SIG-M5 treated with dmso at 0.1 percent for 504 hours (cell line): ENCODE measurements at regions not wholly inside any gene's neighbourhood (a gene's known extent, or its start where the extent isn't known, plus 50 kb on each side); places are given as distances from the start of the nearest gene placed in this dataset.
"Not testable (repeated sequence)": the region's sequence is repeated elsewhere in the genome, so short reads cannot be mapped to it uniquely, and the experiment has no call there.

Source experiments
- DNase-seq: peaks from one replicate; lab custom pipeline; 2025; ENCODE audit not compliant: unreplicated experiment; lab: John Stamatoyannopoulos, UW

DNA sequence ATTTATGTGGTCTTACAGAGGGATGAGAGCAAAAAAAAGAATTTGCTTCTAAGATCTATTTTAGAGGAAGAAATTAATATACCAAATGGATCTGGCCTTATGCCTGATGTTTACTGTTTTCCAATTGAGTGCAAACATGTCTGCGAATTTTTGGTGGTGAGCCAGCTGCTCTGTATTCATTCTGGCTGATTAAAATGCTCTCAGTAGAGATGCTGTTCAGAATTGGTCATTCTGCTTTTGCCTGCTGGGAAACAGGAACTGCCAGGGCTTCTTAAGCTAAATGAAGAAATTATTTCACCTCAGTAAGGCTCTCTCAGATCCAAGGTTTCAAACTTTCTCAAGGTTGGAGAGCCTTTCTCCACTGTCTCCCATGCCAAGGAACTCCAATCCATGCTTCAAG lies 132.0 kb upstream of the SV2C start:
- no peak for DNase-seq

DNA sequence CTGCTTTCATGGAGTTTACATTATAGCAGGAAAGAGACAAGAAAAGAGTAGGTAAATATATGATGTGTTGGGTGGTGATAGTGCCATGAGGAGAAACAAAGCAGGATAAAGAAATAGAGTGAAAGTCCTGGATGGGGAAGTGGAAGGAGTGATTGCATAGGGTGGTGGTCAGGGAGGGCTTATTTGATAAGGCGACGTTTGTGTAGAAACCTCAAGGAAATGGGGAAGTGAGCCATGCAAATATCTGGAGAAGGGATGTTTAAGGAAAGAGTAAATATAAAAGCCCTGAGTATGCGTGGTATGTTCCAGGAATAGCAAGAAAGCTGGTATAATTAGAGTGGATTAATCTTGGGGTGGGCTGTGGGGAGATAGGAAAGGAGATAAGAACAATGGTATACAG lies 134.7 kb upstream of the SV2C start:
- peak; percentile 86 for DNase-seq

DNA sequence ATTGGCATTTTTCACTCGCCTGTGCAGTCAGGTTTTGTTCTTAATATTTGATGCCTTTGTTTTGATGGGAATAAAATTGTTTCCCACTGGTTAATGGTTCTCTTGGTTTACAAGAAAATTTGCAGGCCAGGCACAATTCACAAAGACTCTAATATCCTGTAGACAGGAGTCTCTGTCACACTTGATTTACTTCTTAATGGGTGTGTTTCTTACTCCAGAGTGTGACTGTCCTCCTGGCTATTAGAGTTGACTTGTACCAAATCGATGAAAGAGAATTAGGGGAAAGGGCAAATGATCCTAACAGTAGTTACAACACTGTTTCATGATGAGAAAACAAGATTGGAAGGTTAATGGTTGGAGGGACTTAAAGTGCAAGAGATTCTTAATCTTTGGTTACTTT lies 142.8 kb upstream of the SV2C start:
- DNase-seq, result no peak

DNA sequence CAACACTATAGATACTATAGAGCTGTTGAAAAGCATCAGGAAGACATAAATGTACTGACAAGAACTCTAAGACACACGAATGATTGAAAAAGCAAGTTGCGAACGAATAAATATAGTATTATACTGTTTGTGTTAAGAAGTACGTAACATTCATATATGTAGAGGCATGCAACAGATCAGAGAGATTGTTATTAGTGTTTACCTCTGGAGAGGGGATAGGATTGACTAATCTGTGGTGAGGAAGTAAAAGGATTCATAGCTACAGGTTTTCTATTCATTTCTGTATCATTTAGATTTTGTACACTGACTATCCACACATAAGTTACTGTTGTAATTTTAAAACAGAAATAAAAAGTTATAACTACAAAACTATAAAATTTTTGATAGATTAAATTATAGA lies 147.6 kb upstream of the SV2C start:
- DNase-seq, result no peak

DNA sequence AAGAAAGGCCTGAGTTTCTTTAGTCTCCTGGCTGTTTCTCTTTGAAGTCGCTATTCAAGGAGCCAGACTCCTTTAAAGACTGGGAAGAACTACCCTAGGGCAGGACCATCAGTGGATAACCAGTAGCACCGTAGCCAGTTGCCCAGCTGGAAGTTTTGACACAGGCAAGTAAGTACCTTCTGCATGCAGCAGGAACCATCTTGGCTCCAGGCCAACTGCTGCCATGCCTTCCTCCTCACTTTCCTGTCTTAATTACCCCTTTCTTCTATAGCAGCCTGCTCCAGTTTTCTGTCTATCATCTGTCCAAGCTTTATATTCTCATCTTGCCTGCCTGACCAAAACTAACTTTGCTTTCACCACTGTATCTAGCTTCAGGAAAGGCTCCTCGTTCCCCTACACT lies 149.7 kb upstream of the SV2C start:
- DNase-seq, result no peak

DNA sequence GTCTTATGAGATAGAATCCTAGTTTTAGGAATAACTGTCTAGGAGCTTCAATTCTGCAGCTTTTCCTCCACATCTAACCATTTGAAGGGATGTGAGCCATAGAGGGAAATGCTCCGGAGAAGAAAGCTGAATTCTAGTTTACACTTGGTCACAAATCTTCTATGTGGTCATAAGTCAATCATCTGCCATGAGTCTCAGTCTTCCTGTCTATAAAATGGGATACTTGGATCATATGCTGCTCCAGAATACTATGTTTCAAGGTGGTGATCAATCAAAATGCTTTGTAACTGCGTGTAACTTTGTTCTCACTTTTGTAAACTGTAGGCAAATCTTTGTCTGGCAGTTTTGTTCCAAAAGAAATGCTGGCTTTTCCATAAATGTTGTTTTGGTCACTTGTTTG lies 152.0 kb upstream of the SV2C start:
- DNase-seq, result no peak

DNA sequence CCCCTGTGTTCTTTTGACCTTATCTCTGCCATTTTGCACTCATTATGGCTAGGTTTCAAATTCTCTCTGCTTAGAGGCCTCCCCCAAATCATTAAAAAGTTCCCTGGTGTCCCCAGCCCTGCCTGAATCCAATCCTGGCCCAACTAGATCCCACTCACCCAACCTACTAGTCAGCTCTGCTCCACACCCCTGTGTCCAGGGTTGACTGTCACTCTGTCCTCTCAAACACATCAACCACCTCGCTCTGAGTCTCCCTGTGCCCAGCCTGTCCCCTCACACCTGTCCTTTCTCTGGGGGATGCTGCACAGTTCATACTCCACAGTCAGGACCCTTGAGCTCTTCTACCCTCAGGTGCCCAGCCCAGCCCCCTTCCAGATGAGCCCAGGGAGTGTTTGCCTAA lies 154.2 kb upstream of the SV2C start:
- no peak for DNase-seq

DNA sequence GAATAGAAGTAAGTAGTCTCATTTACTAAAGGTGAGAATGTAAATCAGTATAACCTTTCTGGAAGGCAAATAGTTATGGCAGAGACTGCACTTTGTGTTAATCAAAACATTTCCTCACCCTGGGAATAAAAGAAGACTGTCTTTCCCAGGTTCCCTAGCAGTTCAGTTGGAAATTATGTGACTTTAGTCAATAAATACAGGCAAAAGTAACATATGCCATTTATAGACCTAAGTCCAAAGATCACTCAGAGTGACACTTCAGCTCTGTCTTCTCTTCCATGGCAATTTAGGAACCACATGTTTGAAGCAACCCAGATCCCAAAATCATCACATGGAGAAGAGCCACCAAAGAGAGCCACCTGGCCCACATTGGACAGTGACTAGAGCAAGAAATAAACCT lies 160.7 kb upstream of the SV2C start:
- no peak for DNase-seq

DNA sequence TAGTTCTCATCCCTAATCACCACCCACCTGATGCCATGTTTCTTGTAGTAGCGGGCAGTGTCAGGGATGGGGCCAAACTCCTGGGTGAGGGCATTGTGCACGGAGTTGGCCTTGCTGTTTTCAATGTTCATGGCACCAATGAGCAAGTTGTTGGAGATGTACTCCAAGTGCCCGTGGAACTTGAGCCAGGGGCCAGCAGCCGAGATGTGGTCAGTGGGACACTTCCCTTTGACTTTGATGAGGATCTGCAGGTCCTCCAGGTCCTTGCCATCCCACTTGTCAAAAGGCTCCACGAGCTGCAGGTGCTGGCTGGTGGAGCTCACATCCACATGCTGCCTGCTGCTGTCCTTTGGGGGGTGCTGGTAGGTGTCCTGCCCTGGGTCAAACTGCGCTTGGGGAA lies 162.2 kb upstream of the SV2C start:
- DNase-seq, result no peak

DNA sequence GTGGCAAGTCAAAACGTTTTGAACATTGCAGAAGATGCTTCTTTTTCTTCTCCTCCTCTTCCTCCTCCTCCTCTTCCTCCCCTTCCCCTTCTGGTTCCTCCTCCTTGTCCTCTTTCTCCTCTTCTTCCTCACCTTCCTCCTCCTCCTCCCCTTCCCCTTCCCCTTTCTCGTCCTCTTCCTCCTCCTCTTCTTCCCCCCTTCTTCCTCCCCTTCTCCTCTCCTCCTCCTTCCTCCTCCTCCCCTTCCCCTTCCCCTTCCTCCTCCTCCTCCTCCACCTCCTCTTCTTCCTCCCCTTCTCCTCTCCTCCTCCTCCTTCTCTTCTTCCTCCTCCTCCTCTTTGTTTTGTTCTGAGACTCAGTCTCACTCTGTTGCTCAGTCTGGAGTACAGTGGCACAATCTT lies 167.0 kb upstream of the SV2C start:
- DNase-seq, result no peak

DNA sequence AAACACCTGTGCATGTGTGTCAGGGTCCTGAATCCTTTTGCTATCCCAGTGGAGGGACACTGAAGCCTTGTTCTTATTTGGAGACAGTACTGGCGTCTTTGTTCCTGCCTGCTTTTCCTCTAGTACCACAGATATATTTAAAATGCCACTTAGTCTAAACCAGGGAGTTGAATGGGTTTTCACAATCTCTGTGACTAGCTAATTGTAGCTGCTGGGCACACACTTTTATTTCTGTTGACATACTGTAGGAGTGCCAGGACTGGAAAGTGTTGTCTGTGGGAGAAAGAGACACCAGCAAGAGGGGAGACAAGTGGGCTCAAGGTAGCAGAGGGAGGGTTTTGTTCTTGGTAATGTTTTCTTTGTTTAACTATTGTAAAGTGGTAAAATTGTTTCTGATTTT lies 174.0 kb upstream of the SV2C start:
- DNase-seq, result no peak

DNA sequence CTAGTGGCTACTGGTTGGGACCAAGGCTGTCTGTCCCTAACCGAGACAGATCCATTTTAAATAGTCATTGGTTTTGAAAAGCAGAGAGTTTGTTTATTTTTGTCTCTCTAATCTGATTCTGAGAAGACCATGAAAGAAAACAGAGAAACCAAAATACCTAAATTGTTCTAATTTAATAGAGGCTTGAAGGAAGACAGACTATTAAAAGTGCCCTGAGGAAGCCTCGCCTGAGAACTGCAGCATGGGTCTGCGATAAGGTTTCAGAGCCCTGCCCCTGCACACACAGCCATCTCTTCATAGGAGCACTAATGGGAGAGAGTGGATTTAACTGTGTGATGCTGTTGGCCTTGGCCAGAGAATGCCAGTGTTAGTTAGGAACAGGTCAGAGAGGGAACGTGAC lies 175.5 kb upstream of the SV2C start:
- no peak for DNase-seq

DNA sequence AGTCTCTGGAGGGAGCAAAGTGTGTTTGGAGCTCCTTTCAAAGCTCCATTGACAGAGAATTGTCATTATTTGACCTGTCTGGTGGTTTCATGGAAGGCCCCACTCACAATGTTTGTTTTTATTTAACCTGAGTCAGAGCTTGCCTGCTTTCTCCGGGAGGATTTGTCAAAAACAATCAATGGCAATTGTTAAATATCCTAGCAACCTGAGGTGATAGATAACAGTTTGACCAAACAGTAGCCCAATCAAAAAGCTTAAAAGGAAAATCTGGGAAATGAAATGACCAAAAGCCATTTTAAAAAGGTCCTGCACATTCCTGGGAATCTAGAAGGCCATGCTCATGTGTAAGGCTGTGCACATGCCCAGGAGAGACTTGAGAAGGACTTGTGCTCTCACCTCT lies 177.2 kb upstream of the POC5 start:
- DNase-seq, result no peak

DNA sequence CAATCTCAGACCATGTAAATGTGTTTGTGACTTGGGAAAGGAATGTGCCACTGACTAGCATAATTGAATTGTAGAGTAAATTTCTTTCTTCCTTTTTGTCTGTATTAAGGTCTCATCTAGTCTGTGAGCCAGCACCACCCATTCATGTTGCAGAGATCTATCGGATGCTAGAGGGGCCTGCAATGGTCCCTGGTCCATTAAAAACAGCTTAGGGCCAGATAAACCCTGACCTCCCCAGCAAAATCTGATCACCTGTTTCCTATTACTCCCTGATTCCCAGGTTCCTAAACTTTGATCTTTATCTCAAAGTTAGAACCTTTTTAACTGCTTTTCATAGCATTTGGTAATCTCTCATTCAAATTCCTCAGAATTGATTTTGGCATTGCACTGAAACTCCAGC lies 174.5 kb upstream of the POC5 start:
- DNase-seq, result no peak

DNA sequence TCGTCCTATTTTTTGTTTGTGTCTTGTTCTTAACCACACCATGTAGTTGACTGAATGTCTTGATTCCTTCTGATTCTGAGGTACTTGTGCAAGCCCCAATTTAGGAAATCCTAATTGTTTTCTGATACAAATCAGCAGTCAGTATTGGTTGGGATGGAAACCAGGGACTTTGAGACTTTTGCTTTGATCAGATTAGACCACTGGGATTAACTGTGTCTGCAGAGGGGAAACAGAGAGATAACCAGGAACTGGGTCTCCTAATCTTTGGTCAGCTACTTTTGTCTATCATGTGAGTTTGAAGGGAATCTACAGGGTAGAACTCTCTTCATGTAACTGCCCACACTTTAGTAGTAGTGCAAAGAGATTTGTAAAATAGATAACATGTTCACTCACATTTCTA lies 173.8 kb upstream of the POC5 start:
- no peak for DNase-seq

DNA sequence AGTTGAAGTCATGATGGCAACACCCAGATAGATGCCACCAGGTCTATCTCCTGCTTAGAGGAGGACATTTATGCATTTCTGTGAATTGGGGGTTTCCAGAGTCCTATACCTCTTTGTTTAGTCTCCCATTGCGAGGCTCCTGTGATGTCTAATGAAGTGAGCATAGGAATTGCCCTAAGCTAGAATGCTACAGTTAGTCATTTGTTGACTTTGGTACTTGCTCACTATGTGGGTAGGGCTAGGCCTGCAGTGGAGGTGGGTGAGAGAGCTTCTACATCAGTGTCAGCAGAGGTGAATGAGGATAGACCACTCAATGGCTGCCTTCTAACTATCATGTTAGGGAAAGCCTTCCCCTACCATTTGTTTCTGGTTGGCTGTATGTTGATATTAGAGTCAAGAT lies 173.3 kb upstream of the POC5 start:
- DNase-seq, result no peak

DNA sequence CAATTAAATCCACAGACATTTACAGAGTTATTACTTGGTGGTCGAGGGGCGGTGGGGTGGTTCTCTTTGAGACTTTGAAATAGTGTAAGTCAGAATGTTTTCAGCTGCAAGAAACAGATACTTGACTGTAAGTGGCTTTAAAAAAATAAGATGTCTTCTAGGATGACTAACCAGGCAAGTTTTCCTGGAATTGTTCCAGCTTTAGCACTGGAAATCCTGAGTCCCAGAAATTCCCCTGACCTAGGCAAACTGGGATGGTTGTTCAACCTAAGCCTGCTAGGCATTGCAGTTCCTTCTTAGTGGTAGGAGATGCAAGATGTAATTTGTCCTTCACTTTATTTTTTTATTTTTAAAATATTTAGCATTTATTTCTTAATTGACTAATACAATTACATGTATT lies 169.5 kb upstream of the POC5 start:
- no peak for DNase-seq

DNA sequence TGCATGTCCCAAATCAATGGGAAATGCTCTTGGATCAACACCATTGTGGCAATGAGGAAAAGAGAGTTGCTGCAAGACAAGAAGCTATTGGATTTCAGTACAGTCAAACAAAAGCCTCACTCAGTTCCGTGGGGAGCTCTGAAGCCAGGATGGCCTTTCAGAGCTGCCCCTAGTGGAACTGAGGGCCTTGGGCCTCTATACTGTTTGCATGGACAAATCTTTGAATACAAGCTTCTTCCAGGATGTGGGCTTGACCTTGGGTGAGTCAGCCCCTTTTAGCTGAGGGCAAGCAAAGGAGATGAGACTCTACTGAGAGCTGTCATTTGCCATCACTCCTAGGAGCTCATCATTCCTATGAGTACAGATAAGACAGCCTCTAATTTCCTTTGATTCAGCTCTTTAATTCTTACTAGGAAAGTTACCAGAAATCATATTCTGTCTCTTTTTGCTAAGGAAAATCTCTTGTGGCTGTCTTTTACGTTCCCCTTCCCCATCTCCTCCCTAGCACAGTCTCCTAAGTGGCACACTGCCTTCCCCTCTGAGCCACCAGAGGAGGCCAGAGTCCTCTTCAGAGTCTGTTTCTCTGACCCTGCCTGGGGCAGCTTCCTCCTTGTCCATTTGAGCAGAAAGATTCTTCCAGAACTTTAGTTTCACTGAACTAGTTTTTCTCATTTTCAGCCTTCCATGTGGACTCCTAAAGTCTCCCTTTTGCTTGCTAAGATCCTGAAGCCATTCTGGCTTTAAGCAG lies 168.8 kb upstream of the POC5 start:
- no peak for DNase-seq

DNA sequence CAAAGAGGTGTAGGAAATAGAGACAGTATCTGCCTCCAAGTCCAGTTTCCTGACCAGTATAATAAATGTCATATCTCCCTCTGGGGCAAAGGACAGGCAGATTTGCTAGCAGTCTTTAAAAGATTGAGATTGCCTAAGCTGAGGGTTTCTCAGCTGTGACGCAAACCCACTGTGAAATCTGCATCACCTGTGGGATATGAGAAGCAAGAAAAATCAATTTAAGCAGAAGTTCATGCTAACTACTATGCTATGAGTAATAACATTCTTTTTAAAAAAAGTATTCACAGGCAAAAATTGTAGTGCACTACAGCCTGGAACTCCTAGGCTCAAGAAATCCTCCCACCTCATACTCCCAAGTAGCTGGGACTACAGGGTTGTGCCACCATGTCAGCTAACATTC lies 168.1 kb upstream of the POC5 start:
- DNase-seq, result no peak

DNA sequence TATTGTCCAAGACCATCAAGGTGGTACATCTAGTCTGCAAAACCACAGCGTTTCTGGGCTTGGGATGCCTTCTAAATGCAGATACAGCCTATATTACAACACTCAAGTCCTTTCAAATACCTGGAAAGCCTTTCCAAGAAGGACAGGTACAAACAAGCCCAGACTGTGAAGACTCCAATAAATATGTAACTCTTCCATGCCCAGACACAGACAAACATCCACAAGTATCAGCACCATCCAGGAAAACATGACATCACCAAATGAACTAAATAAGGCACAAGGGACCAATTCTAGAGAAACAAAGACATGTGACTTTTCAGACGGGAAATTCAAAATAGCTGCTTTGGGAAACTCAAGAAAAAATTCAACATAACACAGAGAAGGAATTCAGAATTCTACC lies 152.7 kb upstream of the POC5 start:
- no peak for DNase-seq

DNA sequence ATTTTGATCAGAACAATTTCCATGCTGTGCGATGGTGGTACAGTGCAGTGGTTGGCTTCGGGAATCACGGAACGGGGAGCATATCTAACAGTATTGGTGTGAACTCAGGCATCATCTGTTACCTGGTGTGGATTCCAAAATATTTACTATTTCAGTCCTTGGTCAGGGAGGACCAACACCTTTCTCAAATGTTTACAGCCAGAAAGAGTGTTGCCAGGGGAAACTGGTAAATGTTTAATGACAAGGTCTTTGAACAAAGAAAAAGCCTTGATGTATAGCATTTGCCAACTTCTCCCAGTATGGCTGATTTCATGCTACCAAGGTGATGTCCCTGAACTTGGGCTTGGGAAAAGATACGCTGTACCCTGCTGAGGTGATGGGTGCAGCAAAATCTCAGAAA lies 145.6 kb upstream of the POC5 start:
- no peak for DNase-seq

DNA sequence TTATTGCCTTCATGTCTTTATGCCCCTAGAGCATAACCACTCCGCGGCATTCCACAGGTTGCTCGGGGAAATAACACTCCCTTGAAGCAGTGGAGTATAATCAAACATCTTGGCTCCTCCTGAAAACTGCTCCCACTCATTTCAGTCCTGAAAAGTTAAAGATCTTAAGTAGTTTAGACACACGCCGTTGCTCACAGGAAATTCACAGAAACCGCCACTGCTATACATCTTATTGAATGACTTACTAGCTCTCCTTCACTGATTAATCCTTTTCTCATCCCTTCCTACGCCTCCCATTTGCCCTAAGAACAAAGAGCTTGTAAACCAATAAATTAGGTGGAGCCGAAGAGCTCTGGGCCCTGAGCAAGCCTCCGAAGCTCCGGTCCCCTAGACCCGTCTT lies 142.4 kb upstream of the POC5 start:
- DNase-seq, result not testable (repeated sequence)

DNA sequence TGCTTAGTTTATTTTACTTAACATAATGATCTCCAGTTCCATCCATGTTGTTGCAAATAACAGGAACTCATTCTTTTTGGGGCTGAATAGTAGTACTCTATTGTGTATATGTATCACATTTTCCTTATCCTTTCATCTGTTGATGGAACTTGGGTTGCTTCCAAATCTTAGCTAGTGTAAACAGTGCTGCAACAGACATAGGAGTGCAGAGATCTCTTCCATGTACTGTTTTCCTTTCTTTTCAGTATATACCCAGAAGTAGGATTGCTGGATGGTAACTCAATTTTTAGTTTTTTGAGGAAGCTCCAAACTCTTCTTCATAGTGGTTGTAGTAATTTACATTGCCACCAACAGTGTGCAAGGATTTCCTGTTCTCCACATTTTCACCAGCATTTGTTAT lies 138.8 kb upstream of the POC5 start:
- no peak for DNase-seq

DNA sequence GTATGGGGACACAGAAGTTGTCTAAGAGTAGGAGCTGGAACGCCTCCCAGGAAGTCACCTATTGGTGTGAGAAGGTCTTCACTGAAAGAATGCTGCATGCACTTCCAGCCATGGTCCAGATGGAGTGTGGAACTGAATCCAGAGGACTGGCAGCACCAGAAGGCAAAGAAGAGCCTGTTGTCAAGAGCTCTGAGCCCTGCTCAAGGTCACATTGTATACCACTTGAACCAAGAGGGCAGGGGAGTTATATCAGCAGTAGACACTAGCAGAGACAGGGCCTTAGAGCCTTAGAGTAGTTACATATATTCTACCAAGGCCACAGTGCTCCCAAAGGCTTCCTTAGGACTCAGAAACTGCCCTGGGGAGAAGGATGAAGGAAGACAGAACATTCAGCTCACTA lies 130.8 kb upstream of the POC5 start:
- no peak for DNase-seq
